Left lung (tissue), 4 donors: ENCODE measurements at regions not wholly inside any gene's neighbourhood (a gene's known extent, or its start where the extent isn't known, plus 50 kb on each side); places are given as distances from the start of the nearest gene placed in this dataset.
"Not testable (repeated sequence)": the region's sequence is repeated elsewhere in the genome, so short reads cannot be mapped to it uniquely, and the experiment has no call there.

ENCODE experiments used
- ATAC-seq: fragments of 200-7000 bp; cut with Tn5 transposase; one replicate; pipeline ENCODE4 v1.9.1; 2020; ENCODE audit warnings: moderate library complexity
- DNase-seq, 4 donors: peaks; one replicate each; pipeline ENCODE4 v3.0.0-alpha.2; 2013 to 2020
- H3K27ac ChIP-seq, 2 donors: fragments of 200-600 bp; sonication (generic) in 1 of 2; one replicate each; pipeline versions ENCODE4 v1.5.0 to v1.8.0; 2020 to 2021
- H3K27me3 ChIP-seq, 2 donors: fragments of 200-600 bp; sonication (generic) in 1 of 2; one replicate each; pipeline versions ENCODE4 v1.5.0 to v1.8.0; 2020 to 2021
- H3K36me3 ChIP-seq, 2 donors: fragments of 200-600 bp; sonication (generic) in 1 of 2; one replicate each; pipeline versions ENCODE4 v1.5.0 to v1.8.0; 2020 to 2021
- H3K4me1 ChIP-seq, 2 donors: fragments of 200-600 bp; one replicate each; pipeline ENCODE4 v1.8.0; 2021
- H3K4me3 ChIP-seq, 2 donors: fragments of 200-600 bp; sonication (generic) in 1 of 2; one replicate each; pipeline versions ENCODE4 v1.5.0 to v1.8.0; 2020 to 2021; ENCODE audit warnings: mild to moderate bottlenecking in 1 of 2
- H3K9me3 ChIP-seq, 2 donors: fragments of 200-600 bp; sonication (generic) in 1 of 2; one replicate each; pipeline versions ENCODE4 v1.5.0 to v1.8.0; 2020 to 2021
- intact Hi-C, 2 donors: fragments of 100-400 bp; cut with DNase I; formaldehyde crosslinking; loops; one replicate each; pipeline versions ENCODE4 v1.11.2 to v1.14.2; 2022
- TF ChIP-seq, protein P1 (sequence below), 2 donors: fragments of 200-600 bp; sonication (generic) in 1 of 2; IDR thresholded peaks; one replicate each; pipeline versions ENCODE4 v1.5.0 to v1.8.0; 2021; ENCODE audit warnings: antibody characterized with exemption in 2 of 2
- donor health status: DM: no; HTN: yes; CAD: no.
- donor health status: DM: no; HTN: no; CAD: no.

DNA sequence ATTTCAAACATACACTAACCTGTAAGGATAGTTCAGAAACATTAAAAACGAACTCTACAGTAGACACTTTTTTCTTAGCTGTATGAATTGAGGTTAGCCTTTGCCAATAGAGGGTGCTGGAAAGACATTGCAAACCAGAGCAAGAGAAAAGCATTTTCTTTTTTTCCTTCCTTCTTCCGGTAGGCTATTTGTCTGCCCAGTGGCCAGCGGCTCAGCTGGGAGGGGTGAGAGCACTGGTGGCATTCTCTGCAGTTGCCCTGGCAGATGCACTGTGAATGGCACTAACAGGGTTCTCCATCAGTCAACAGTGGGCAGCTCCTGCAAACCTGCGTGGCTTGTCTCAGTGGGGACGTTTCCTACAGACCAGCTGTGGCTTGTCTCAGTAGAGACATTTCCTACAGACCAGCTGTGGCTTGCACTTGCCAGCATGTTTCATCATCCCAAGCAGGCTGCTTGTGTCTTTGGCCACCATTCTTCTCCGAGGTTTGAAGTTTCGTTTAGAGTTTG, 984.5 kb upstream of the CDH18 start:
- peak overlapping the region; percentile 10 to 21 for H3K4me3 ChIP-seq
- intact Hi-C loops, result no loop called here
- DNase-seq (peak in 3 of 4 donors; percentile 58 to 83 (median 81)), ATAC-seq (peak; percentile 90)
- H3K36me3 ChIP-seq, result no peaks in the 10 kb centered on the region
- TF ChIP-seq, protein P1, sequence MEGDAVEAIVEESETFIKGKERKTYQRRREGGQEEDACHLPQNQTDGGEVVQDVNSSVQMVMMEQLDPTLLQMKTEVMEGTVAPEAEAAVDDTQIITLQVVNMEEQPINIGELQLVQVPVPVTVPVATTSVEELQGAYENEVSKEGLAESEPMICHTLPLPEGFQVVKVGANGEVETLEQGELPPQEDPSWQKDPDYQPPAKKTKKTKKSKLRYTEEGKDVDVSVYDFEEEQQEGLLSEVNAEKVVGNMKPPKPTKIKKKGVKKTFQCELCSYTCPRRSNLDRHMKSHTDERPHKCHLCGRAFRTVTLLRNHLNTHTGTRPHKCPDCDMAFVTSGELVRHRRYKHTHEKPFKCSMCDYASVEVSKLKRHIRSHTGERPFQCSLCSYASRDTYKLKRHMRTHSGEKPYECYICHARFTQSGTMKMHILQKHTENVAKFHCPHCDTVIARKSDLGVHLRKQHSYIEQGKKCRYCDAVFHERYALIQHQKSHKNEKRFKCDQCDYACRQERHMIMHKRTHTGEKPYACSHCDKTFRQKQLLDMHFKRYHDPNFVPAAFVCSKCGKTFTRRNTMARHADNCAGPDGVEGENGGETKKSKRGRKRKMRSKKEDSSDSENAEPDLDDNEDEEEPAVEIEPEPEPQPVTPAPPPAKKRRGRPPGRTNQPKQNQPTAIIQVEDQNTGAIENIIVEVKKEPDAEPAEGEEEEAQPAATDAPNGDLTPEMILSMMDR (IDR thresholded peaks at IDR 0.05), result peak in 1 of 2 donors; percentile 13
- no peaks in the 10 kb centered on the region for H3K27me3 ChIP-seq
- peak overlapping the region; percentile 2 to 33 for H3K27ac ChIP-seq
- no peaks in the 10 kb centered on the region for H3K9me3 ChIP-seq
- no peaks in the 10 kb centered on the region for H3K4me1 ChIP-seq

DNA sequence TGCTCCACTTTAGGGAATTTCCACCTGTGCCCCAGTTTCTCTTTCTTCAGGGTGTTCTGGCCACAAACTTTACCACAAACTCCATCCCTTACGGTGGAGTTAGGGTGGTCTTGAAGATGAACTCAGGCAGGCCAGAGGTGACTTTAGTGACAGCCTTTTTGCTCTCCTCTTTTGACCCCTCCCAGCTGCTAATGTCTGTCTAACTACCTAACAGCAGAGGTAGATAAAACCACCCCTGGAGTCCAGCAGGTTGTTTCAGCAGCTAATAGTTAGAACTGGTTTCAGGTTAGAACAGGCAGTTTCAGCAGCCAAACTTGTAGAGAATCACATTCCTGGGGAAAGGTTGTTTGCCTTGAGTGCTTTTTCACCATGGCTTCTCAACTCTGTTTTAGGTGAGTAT, 971.3 kb upstream of the CDH18 start:
- ATAC-seq (no peak), DNase-seq (no peak)
- no peak overlapping the region for H3K27ac ChIP-seq
- no peaks in the 10 kb centered on the region for H3K9me3 ChIP-seq
- H3K4me3 ChIP-seq, result no peak overlapping the region
- H3K4me1 ChIP-seq, result no peaks in the 10 kb centered on the region
- TF ChIP-seq, protein P1 (IDR thresholded peaks at IDR 0.05), result no peak
- no peaks in the 10 kb centered on the region for H3K27me3 ChIP-seq
- H3K36me3 ChIP-seq, result no peaks in the 10 kb centered on the region
- intact Hi-C loops, result no loop called here

DNA sequence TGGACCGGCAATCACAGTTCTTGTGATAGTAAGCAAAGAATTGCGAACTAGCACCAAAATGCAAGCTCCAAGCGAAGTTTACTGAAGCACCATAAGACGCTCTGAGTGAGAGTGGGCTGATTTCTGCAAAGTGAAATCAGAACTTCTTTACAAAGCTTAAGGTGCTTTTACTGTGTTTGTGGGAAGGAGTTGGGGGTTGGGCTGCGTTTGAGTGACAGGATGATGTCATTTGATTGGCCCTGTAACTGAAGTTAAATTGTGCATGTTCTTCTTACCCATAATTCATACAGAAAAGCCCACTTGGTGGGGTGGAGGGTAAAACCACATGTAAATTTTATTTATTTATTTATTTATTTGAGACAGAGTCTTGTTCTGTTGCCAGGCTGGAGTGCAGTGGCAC, 970.6 kb upstream of the CDH18 start:
- DNase-seq (no peak), ATAC-seq (no peak)
- Histone ChIP-seq H3K4me1 (no peaks in the 10 kb centered on the region), H3K27ac (no peak overlapping the region), H3K9me3 (no peaks in the 10 kb centered on the region), H3K4me3 (no peak overlapping the region), H3K36me3 (no peaks in the 10 kb centered on the region), H3K27me3 (no peaks in the 10 kb centered on the region)
- TF ChIP-seq, protein P1 (IDR thresholded peaks at IDR 0.05), result no peak
- intact Hi-C loops, result no loop called here

DNA sequence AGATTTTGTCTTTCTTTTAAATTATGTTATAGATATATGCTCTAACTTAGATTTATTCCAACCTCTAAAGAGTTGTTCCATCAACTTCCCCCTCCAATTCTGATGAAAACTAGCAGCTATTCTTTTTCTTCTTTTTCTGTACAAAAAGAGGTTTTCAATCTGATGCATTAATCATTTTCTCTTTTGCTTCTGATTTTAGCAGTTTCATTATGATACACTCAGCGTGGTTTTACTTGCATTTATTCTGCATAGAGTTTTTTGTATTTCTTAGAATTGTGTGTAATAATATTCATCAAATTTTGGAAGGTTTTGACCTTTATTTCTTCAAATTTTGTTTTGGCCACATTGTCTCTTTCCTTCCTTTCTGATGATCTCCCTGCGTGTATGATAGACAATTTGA, 968.1 kb upstream of the CDH18 start:
- no peaks in the 10 kb centered on the region for H3K36me3 ChIP-seq
- H3K27ac ChIP-seq, result no peak overlapping the region
- no peaks in the 10 kb centered on the region for H3K4me1 ChIP-seq
- intact Hi-C loops, result no loop called here
- H3K27me3 ChIP-seq, result no peaks in the 10 kb centered on the region
- TF ChIP-seq, protein P1 (IDR thresholded peaks at IDR 0.05), result no peak
- H3K9me3 ChIP-seq, result no peaks in the 10 kb centered on the region
- no peak overlapping the region for H3K4me3 ChIP-seq
- DNase-seq (no peak), ATAC-seq (no peak)

DNA sequence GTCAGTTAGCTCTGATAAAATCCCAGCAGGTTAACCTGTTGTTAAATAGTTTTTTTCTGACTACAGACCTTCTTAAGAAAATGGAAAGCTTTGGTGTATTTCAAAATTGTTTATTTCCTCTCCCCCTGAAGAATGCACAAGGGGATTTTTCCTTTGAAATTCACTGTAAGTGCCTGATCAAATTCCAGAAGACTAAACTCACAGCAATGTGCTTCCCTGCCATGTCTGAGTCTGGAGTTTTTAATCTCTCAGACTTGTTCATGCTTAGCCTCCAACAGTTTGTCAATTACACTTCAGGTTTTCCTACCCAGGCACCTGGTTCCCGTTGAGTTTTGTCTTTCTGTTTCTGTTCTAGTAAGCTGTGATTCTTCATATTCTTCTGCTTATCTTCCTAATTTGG, 961.6 kb upstream of the CDH18 start:
- no peak for DNase-seq
- TF ChIP-seq, protein P1 (IDR thresholded peaks at IDR 0.05), result no peak
- no peaks in the 10 kb centered on the region for H3K4me1 ChIP-seq
- no peaks in the 10 kb centered on the region for H3K27me3 ChIP-seq
- no peak for ATAC-seq
- no peaks in the 10 kb centered on the region for H3K36me3 ChIP-seq
- no peaks in the 10 kb centered on the region for H3K9me3 ChIP-seq
- H3K27ac ChIP-seq, result no peak overlapping the region
- intact Hi-C loops, result no loop called here
- H3K4me3 ChIP-seq, result no peak overlapping the region

DNA sequence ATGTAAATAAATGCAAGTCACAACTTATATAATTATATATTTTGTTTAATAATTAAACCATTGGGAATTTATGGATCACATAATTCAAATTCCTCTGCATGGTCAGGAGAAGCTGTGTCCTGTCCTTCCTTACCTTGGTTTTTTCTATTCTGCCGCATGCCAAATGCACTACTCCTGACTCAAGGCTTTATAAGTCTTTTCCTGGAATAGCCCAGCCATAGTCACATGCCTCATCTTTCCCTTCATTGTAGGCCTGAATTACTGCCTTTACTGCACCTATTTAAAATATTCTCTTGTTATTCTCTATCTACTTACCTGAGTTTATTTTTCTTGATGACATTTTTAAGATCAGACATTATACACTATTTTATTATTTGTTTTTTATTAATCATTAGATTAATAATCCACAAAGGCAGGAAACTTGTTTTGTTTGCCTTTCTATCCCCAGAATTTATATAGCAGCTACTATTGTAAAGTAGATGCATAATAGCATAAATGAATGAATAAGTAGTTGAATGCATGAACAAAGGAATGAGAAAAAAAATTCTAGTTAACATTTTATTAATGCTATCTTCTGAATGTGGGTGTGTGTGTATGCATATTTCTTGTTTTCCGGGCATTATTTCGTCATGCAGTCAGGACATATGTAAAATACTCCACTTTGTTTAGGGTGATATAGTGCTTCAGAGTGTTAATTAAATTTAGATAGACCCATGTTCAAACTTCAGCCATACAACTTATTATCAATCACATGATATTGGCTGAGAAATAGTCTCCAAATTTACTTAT, 955.4 kb upstream of the CDH18 start:
- DNase-seq, H3K9me3 ChIP-seq, H3K4me1 ChIP-seq, H3K27ac ChIP-seq, ATAC-seq, intact Hi-C loops, H3K36me3 ChIP-seq, H3K27me3 ChIP-seq, H3K4me3 ChIP-seq: not testable (repeated sequence)

DNA sequence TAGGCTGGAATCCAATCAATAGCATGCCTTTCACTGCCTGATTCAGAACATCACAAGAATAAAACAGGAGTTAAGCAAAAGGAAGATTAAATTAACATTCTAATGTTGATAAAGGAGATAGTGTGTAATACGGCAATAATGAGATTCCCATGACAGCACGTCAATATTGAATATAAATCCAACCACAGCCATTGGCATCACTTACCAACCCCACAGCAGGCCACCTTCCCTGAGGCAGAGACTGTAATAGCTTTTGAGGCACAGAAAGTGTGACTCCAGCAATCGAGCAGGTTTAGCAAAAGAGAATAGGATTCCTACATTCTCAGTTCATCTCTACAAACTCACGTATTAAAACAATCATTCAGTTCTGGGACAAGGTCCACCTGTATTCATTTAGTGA, 954.6 kb upstream of the CDH18 start:
- H3K27ac ChIP-seq, DNase-seq, H3K36me3 ChIP-seq, H3K4me3 ChIP-seq, H3K4me1 ChIP-seq, ATAC-seq, H3K9me3 ChIP-seq, intact Hi-C loops, H3K27me3 ChIP-seq: not testable (repeated sequence)

DNA sequence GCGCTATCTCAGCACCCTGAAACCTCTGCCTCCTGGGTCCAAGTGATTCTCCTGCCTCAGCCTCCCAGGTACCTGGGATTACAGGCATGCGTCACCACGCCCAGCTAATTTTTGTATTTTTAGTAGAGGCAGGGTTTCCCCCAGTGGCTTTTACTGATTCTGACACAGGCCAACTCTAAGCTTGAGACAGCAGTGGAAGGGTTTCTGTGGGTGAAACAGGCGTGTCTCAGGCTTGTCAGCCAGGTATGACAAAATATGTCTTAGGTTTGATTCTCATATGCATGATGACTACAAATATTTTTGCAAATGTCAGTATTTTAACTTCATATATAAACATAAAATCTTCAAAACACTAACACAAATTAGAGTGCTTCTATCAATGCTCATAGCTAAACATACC, 952.8 kb upstream of the CDH18 start:
- H3K4me3 ChIP-seq, H3K4me1 ChIP-seq, H3K36me3 ChIP-seq, H3K27ac ChIP-seq, H3K9me3 ChIP-seq, H3K27me3 ChIP-seq, ATAC-seq, DNase-seq, intact Hi-C loops: not testable (repeated sequence)
